Spleen (tissue), 7 donors: ENCODE measurements at regions not wholly inside any gene's neighbourhood (a gene's known extent, or its start where the extent isn't known, plus 50 kb on each side); places are given as distances from the start of the nearest gene placed in this dataset.

Experiments
- CTCF ChIP-seq, 11 experiments: fragments of 200-600 bp in 7 of 11; fragments of 450-650 bp in 4 of 11; sonication (generic) in 4 of 11; IDR thresholded peaks in 8 of 11; conservative IDR thresholded peaks in 3 of 11; 1 replicate in 7 of 11; 2 replicates in 4 of 11; pipeline versions ENCODE4 v1.4.0 to v1.8.0; 2016 to 2021; ENCODE audit warnings: antibody characterized with exemption in 11 of 11, inconsistent platforms in 4 of 11, mild to moderate bottlenecking in 1 of 11
- POLR2A ChIP-seq, 3 donors: fragments of 450-650 bp; IDR thresholded peaks; one replicate each; pipeline ENCODE4 v1.5.1; 2017; ENCODE audit warnings: antibody characterized with exemption in 3 of 3, mild to moderate bottlenecking in 1 of 3
- donor health status: DM: no; HTN: no; CAD: no; lungs with moderate emphysema.
- donor health status: DM: no; HTN: no; CAD: no.
- donor health status: DM: no; HTN: no; CAD: no.

GRCh38 chr4:41409594-41409895, 128.4 kb upstream of the LIMCH1 start:
- no peak for TF ChIP-seq CTCF (IDR thresholded peaks at IDR 0.05 in 8 of 11, conservative IDR thresholded peaks at IDR 0.05 in 3 of 11)
- no peak for TF ChIP-seq POLR2A (IDR thresholded peaks at IDR 0.05)
